ENCODE measurements at regions not wholly inside any gene's neighbourhood (a gene's known extent, or its start where the extent isn't known, plus 50 kb on each side); places are given as distances from the start of the nearest gene placed in this dataset.

GRCh38 chr5:98308231-98308630, 465.2 kb upstream of the RGMB start:
- DNase-seq: no peak
- H3K27ac ChIP-seq: no peak overlapping the region
- H3K9me3 ChIP-seq: no peaks in the 10 kb centered on the region
- TF ChIP-seq CTCF (IDR thresholded peaks at IDR 0.05): no peak
- no peaks in the 10 kb centered on the region for H3K27me3 ChIP-seq (ENCODE audit: insufficient read depth in 3 of 3, low read length in 2 of 3)
- H3K4me1 ChIP-seq: no peaks in the 10 kb centered on the region
- intact Hi-C loops (cut with DNase I): no loop called here
- no peak overlapping the region for H3K4me3 ChIP-seq
- WGBS, 3 donors: 92 to 97% (median 96%) methylated on average over 1 of the region's 1 CpG
- no peaks in the 10 kb centered on the region for H3K36me3 ChIP-seq (ENCODE audit: insufficient read depth in 1 of 2, low read depth in 1 of 2)
- ATAC-seq: no peak

GRCh38 chr5:98308960-98309359, 464.5 kb upstream of the RGMB start:
- DNase-seq (no peak), ATAC-seq (no peak)
- 75 to 81% (median 80%) methylated on average over 4 of the region's 4 CpGs for WGBS, 3 donors
- Histone ChIP-seq H3K27me3 (ENCODE audit: insufficient read depth in 3 of 3, low read length in 2 of 3) (no peaks in the 10 kb centered on the region), H3K9me3 (no peaks in the 10 kb centered on the region), H3K36me3 (ENCODE audit: insufficient read depth in 1 of 2, low read depth in 1 of 2) (no peaks in the 10 kb centered on the region), H3K4me1 (no peaks in the 10 kb centered on the region), H3K27ac (no peak overlapping the region), H3K4me3 (no peak overlapping the region)
- TF ChIP-seq CTCF (IDR thresholded peaks at IDR 0.05): no peak
- intact Hi-C loops (cut with DNase I): no loop called here

- no peaks in the 10 kb centered on the region for H3K4me1 ChIP-seq
- intact Hi-C loops (cut with DNase I): no loop called here
- H3K36me3 ChIP-seq (ENCODE audit: insufficient read depth in 1 of 2, low read depth in 1 of 2): no peaks in the 10 kb centered on the region
- ATAC-seq: peak in 2 of 4 donors; percentile 33 to 37
- no peak for TF ChIP-seq CTCF (IDR thresholded peaks at IDR 0.05)
- H3K27me3 ChIP-seq (ENCODE audit: insufficient read depth in 3 of 3, low read length in 2 of 3): no peaks in the 10 kb centered on the region
- WGBS, 3 donors: 54 to 59% (median 57%) methylated on average over 7 of the region's 7 CpGs
- no peaks in the 10 kb centered on the region for H3K9me3 ChIP-seq
- no peak overlapping the region for H3K4me3 ChIP-seq
- no peak for DNase-seq
- no peak overlapping the region for H3K27ac ChIP-seq
These were observed 463.5 kb upstream of the RGMB start for GRCh38 chr5:98309785-98310598.

- Histone ChIP-seq H3K36me3 (ENCODE audit: insufficient read depth in 1 of 2, low read depth in 1 of 2) (no peaks in the 10 kb centered on the region), H3K4me1 (no peaks in the 10 kb centered on the region), H3K4me3 (no peak overlapping the region), H3K9me3 (no peaks in the 10 kb centered on the region), H3K27me3 (ENCODE audit: insufficient read depth in 3 of 3, low read length in 2 of 3) (no peaks in the 10 kb centered on the region), H3K27ac (no peak overlapping the region)
- no peak for DNase-seq
- no peak for ATAC-seq
- TF ChIP-seq CTCF (IDR thresholded peaks at IDR 0.05): no peak
- intact Hi-C loops (cut with DNase I): no loop called here
These were observed 459.2 kb upstream of the RGMB start for GRCh38 chr5:98314292-98314691.

GRCh38 chr5:98318386-98318785, 455.1 kb upstream of the RGMB start:
- H3K4me3 ChIP-seq: no peak overlapping the region
- ATAC-seq (no peak), DNase-seq (no peak)
- no peaks in the 10 kb centered on the region for H3K27me3 ChIP-seq (ENCODE audit: insufficient read depth in 3 of 3, low read length in 2 of 3)
- H3K9me3 ChIP-seq: no peaks in the 10 kb centered on the region
- intact Hi-C loops (cut with DNase I): no loop called here
- no peak for TF ChIP-seq CTCF (IDR thresholded peaks at IDR 0.05)
- H3K27ac ChIP-seq: no peak overlapping the region
- no peaks in the 10 kb centered on the region for H3K4me1 ChIP-seq
- H3K36me3 ChIP-seq (ENCODE audit: insufficient read depth in 1 of 2, low read depth in 1 of 2): no peaks in the 10 kb centered on the region
